ENCODE measurements at regions not wholly inside any gene's neighbourhood (a gene's known extent, or its start where the extent isn't known, plus 50 kb on each side); places are given as distances from the start of the nearest gene placed in this dataset.

DNA sequence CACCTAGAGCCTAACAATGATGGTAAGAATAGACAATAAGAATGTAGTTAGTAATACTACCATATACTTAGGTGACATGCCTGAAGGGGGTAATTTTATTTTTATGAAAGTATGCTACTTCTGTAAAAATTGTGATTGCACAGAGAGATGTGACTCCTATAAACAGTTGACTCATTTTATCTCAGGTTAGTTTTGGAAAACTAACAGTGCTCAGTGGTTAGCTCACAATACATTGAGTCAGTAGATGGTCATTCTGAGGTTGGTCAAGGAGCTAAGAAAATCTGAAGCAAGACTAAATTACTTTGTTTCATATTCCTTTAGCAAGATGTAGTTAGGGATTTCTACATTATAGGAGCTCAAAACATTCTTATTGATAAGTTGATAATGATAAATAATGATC is 271.0 kb downstream of the EDEM1 start:
- TF ChIP-seq, protein P1, sequence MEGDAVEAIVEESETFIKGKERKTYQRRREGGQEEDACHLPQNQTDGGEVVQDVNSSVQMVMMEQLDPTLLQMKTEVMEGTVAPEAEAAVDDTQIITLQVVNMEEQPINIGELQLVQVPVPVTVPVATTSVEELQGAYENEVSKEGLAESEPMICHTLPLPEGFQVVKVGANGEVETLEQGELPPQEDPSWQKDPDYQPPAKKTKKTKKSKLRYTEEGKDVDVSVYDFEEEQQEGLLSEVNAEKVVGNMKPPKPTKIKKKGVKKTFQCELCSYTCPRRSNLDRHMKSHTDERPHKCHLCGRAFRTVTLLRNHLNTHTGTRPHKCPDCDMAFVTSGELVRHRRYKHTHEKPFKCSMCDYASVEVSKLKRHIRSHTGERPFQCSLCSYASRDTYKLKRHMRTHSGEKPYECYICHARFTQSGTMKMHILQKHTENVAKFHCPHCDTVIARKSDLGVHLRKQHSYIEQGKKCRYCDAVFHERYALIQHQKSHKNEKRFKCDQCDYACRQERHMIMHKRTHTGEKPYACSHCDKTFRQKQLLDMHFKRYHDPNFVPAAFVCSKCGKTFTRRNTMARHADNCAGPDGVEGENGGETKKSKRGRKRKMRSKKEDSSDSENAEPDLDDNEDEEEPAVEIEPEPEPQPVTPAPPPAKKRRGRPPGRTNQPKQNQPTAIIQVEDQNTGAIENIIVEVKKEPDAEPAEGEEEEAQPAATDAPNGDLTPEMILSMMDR (IDR thresholded peaks at IDR 0.05), result no peak
- TF ChIP-seq POLR2A (IDR thresholded peaks at IDR 0.05), result no peak
